NCI-H1105 (cell line): ENCODE measurements at regions not wholly inside any gene's neighbourhood (a gene's known extent, or its start where the extent isn't known, plus 50 kb on each side); places are given as distances from the start of the nearest gene placed in this dataset.

Experiments
- DNase-seq: peaks from one replicate; lab custom pipeline; 2025; lab: John Stamatoyannopoulos, UW

DNA sequence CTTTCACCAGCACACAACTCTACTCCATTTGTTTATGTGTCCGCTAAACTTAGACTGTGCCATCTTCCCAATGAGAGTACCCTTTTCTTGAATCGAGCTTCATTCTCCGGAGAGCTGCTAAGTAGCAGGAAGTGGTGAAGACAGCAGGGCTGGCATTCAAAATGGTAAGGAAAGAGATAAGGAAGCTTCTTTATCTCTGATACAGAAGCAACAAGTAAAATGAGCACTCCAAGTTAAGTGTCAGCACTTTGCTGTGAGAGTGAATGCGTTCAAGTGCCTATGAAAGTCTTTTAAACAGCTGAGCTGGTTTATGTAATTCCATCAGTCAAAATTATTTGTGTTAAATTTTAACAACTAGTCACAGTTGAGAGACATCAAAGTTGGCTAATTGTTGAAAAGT, 386.8 kb upstream of the PTPRD start:
- no peak for DNase-seq

DNA sequence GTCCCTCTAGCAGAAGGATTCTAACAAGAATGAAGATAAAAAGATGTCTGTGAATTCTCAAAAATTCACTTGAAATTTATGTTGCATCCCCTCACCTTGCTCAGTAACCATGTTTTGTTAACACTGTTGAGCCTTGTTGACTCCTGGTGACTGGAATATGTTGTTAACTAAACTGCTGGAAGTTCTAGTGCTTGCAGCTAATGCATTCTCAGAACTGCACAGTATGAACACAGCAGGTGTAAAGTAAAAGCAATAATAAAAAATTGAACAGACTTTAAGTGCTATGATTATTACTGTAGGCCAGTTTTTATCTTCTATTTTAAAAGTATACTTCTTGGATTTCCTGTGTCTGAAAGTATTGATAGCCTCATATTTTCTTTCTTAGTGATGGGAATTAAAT, 388.7 kb upstream of the PTPRD start:
- DNase-seq = no peak

DNA sequence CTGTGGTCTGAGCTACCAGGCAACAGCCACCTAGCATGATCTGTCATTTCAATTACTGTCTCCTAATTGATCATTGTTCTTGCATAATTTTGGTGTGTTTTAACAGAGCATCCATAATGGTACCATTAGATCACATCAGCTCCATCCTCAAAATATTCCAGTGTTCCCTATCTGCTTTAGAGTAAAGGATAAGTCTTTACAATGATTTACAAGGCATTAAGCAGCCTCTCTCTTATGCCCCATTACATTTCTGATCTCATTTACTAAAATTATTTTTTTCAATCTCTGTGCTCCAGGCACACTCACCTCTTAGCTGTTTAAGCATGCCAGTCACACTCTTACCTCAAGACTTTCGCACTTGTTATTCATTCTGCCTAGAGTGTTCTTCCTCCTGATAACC, 389.9 kb upstream of the PTPRD start:
- no peak for DNase-seq

DNA sequence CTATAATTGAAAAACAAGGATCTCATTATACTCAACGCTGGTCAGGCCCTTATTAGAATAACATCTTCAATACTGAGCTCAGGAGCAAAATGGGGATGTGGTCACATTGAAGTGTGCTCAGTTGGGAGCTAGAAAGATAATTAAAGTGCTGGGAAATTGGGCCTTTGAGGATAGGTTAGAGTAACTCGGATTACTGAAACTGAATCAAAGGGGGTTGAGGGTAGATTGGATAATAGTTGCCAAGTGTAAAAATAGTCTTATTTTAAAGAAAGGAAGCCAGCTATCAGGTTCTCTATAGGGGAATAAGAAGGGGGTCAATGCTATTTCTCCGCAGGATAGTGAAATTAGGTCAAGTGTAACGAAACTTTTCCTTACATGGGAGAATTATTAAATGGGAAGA, 391.0 kb upstream of the PTPRD start:
- DNase-seq = no peak

DNA sequence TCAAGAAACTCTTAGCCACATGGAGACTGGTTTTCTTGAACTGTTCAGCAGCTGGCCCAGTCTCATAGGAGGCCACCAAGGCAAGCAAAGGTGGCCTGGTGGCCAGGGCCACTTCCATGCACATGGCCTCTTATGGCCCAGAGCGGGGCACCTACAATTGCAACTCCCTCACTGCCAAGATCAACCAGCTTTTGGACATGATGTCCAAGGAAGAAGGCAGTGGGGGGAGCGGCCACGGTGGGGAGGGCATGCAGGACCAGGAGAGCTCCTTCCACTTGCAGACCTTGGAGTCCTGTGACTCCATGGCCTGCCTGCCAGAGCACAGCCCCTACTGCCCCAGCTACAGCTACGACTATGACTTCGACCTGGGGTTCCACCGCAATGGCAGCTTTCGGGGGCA, 398.9 kb upstream of the PTPRD start:
- no peak for DNase-seq

DNA sequence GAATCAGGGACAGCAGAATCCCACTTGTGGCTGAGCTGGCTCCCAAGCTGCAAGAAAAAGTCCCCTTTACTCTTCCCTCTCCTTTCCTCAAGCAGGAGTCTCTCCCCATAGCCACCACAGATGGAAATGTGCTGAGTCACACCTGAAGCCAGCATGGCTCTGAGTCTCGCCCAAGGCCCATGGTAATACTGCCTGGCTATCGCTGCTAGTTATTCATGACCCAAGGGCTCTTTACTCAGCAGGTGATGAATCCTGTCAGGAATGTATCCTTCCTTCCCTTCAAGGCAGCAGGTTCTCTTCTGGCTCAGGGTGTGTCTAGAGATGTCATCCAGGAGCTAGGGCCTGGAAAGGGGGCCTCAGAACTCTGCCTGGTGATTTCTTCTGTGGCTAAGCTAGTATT, 403.3 kb upstream of the PTPRD start:
- DNase-seq = no peak

- DNase-seq = no peak
Measured at GRCh38 chr9:11023201-11023600, 410.4 kb upstream of the PTPRD start.

- no peak for DNase-seq
Measured at GRCh38 chr9:11025775-11026174, 413.0 kb upstream of the PTPRD start.

DNA sequence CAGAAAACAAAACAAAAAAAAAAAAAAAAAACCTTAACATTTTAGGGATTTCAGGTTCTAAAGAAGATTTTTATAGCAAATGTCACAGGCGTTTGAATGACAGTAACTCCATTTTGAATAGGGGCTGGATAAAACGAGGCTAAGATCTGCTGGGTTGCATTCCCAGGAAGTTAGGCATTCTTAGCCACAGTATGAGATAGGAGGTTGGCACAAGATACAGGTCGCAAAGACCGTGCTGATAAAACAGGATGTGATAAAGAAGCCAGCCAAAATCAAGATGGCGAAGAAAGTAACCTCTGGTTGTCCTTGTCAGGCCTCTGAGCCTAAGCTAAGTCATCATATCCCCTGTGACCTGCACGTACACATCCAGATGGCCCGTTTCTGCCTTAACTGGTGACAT, 425.6 kb upstream of the PTPRD start:
- no peak for DNase-seq

DNA sequence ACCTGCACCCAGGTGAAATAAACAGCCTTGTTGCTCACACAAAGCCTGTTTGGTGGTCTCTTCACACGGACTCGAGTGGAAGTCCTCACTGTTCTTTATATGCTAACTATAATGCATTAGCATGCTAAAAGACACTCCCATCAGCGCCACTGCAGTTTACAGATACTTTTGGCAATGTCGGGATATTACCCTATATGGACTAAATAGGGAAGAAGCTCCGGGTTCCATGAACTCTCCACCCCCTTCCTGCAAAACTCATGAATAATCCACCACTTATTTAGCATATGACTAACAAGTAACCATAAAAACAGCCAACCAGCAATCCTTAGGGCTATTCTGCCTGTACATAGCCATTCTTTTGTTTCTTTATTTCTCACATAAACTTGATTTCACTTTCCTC, 426.2 kb upstream of the PTPRD start:
- no peak for DNase-seq

DNA sequence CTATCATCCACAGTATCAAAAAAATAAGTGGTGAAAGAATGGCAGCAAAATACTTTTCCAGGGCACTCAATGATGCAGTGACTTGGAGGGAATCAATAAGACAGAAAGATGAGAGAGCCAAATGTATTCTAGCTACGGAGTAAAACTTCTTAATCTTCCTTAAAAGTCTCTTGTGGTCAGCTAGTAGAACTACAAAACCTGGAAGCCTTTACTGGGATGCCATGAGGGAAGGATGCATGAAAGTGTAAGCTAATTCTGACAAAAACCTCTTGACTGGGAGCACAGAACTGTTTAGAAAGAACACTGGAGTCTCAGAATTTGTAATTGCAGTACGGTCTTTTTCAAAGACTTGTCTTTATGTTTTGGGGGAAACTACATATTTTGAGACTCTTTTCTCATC, 432.8 kb upstream of the PTPRD start:
- no peak for DNase-seq

- DNase-seq = no peak
Measured at GRCh38 chr9:11063263-11063662, 450.5 kb upstream of the PTPRD start.

- no peak for DNase-seq
Measured at GRCh38 chr9:11064909-11065308, 452.1 kb upstream of the PTPRD start.

GRCh38 chr9:11072176-11072575, 459.4 kb upstream of the PTPRD start:
- DNase-seq = no peak

GRCh38 chr9:11086561-11086960, 473.8 kb upstream of the PTPRD start:
- no peak for DNase-seq

GRCh38 chr9:11088821-11089374, 476.1 kb upstream of the PTPRD start:
- no peak for DNase-seq

DNA sequence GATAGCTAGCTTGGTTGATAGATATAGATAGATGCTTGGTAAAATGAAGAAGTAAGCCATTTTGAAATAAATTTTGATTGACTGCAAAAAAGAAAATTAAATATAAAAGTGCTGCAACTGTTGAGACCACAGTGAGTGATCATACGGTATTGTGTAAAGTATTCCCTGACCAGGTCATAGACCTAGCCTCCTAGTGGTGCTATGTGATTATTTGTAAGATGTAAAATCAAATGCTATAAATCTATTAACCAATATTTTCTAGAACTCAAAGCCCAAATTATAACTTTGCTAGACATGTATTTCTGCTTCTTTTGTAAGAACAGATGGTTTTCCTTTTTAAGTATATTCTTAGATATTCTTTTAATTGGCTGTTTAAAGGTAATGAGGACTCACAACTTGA, 480.2 kb upstream of the PTPRD start:
- DNase-seq = no peak

GRCh38 chr9:11097020-11097419, 484.2 kb upstream of the PTPRD start:
- no peak for DNase-seq

- DNase-seq = peak; percentile 56
Measured at GRCh38 chr9:11103525-11103924, 490.7 kb upstream of the PTPRD start.

DNA sequence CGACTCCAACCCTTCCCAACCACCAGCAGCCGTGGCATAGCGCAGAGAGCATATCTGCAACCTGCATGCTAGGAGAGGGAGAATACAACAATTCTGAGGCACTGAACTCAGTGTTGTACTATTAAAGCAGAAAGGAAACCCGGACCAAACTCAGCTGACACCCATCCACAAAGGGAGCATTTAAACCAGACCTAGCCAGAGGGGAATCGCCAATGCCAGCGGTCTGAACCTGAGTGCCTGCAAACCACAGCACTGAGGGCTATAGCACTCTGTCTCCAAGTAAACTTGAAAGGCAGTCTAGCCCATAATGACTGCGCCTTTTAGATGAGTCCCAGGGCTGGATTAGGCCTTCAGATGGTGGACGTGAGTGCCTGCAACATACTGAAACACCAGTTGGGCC, 494.4 kb upstream of the PTPRD start:
- DNase-seq = no peak

GRCh38 chr9:11128156-11128555, 515.4 kb upstream of the PTPRD start:
- peak; percentile 19 for DNase-seq

DNA sequence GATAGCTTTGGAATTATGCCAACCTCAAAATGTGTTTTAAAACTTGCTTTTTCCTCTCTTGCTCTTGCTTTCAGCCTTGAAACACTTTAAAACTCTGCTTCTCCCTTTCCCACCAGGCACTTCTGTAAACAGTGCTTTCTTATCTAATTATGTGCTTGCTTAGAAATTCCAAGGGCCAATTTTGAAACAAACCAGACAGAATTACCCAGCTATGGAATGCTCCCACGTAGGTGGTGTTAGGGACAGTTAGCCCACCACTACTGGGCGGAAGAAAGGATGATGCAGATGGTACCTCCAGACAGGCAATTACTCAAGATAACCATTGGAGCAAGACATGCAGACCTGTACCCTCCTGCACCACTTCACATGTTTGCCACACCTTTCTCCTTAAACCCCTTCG, 523.0 kb upstream of the PTPRD start:
- DNase-seq = no peak

- DNase-seq = no peak
Measured at GRCh38 chr9:11141357-11141756, 528.6 kb upstream of the PTPRD start.

DNA sequence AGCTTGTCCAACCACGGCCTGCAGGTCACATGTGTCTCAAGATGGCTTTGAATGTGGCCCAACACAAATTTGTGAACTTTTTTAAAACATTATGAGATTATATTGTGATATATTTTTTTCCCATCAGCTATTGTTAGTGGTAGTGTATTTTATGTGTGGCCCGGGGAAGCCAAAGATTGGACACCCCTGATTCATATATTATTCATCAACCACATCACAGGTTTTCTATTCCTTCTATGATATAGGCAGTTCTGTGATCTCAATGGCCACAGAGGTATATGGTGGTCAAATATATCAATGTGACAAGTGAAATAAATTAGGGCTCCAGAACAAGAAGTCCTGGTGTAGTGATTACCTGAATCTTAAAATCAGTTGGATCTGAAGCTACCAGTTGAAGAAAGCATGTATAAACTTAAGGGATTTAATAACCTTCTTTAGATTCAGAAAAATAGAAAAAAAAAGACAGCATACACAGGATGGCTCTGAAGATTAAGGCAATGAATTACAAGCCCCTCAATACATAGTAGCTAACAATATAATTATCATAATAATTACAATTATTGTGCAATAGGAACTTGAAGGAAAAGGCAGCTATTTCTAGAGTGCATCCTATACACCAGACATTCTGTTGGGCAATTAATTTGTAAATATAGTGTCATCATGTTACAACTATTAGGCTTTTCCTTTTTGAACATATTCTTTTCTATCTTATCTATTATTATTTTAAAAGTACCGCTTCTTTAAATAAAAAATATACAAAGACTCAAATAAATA, 530.4 kb upstream of the PTPRD start:
- no peak for DNase-seq
